Spleen (tissue), 11 donors: ENCODE measurements at regions not wholly inside any gene's neighbourhood (a gene's known extent, or its start where the extent isn't known, plus 50 kb on each side); places are given as distances from the start of the nearest gene placed in this dataset.

Experiments
- DNase-seq: peaks from one replicate; pipeline ENCODE4 v3.0.0-alpha.2; 2020
- H3K27ac ChIP-seq, 8 donors: fragments of 200-600 bp; sonication (generic) in 7 of 8; 1 replicate in 4 of 8; 2 replicates in 4 of 8; pipeline versions ENCODE4 v1.5.0 to v1.8.0; 2016 to 2021; ENCODE audit warnings: inconsistent platforms in 4 of 8, mild to moderate bottlenecking in 4 of 8, moderate library complexity in 1 of 8
- H3K27me3 ChIP-seq, 7 donors: fragments of 200-600 bp; sonication (generic) in 6 of 7; replicated peaks in 1 of 7; 1 replicate in 4 of 7; 2 replicates in 3 of 7; pipeline versions ENCODE4 v1.5.0 to v1.8.0; 2016 to 2021; ENCODE audit warnings: inconsistent platforms in 3 of 7, mild to moderate bottlenecking in 1 of 7
- H3K36me3 ChIP-seq, 6 donors: fragments of 200-600 bp; sonication (generic) in 5 of 6; 1 replicate in 4 of 6; 2 replicates in 2 of 6; pipeline versions ENCODE4 v1.5.0 to v1.8.0; 2016 to 2021; ENCODE audit warnings: inconsistent platforms in 2 of 6
- H3K4me1 ChIP-seq, 6 donors: fragments of 200-600 bp; sonication (generic) in 5 of 6; 1 replicate in 3 of 6; 2 replicates in 3 of 6; pipeline versions ENCODE4 v1.5.0 to v1.8.0; 2016 to 2021; ENCODE audit warnings: inconsistent platforms in 3 of 6
- H3K4me3 ChIP-seq, 8 donors: fragments of 200-600 bp; sonication (generic) in 7 of 8; 1 replicate in 4 of 8; 2 replicates in 4 of 8; pipeline versions ENCODE4 v1.5.0 to v1.8.0; 2016 to 2021; ENCODE audit warnings: inconsistent platforms in 4 of 8, mild to moderate bottlenecking in 4 of 8, moderate library complexity in 2 of 8
- H3K9me3 ChIP-seq, 8 donors: fragments of 200-600 bp; sonication (generic) in 7 of 8; 1 replicate in 4 of 8; 2 replicates in 4 of 8; pipeline versions ENCODE4 v1.5.0 to v1.8.0; 2016 to 2021; ENCODE audit warnings: inconsistent platforms in 4 of 8
- POLR2A ChIP-seq, 3 donors: fragments of 450-650 bp; IDR thresholded peaks; one replicate each; pipeline ENCODE4 v1.5.1; 2017; ENCODE audit warnings: antibody characterized with exemption in 3 of 3, mild to moderate bottlenecking in 1 of 3
- POLR2AphosphoS5 ChIP-seq, 3 donors: sonication (generic); formaldehyde crosslinking; IDR thresholded peaks; one replicate each; pipeline ENCODE4 v1.5.1; 2017; ENCODE audit warnings: antibody characterized with exemption in 3 of 3
- WGBS, 5 donors: extraction: QIAGEN DNeasy Blood & Tissue Kit in 3 of 5; methylation state at CpG; one replicate each; pipeline versions ENCODE4 v1.1.5 to v1.1.7; 2013 to 2018; 5-methylcytosine and 5-hydroxymethylcytosine counted together
- intact Hi-C: fragments of 100-400 bp; cut with DNase I; formaldehyde crosslinking; loops from one replicate; pipeline ENCODE4 v1.15.0; 2023; ENCODE audit warnings: low total_unique reads
- TF ChIP-seq, protein P1 (sequence below), 11 experiments: fragments of 200-600 bp in 7 of 11; fragments of 450-650 bp in 4 of 11; sonication (generic) in 4 of 11; IDR thresholded peaks in 8 of 11; conservative IDR thresholded peaks in 3 of 11; 1 replicate in 7 of 11; 2 replicates in 4 of 11; pipeline versions ENCODE4 v1.4.0 to v1.8.0; 2016 to 2021; ENCODE audit warnings: antibody characterized with exemption in 11 of 11, inconsistent platforms in 4 of 11, mild to moderate bottlenecking in 1 of 11
- donor health status: healthy with polysubstance abuse.
- donor health status: DM: no; HTN: no; CAD: no; lungs with moderate emphysema.
- donor health status: DM: no; HTN: no; CAD: no.
- donor health status: Bipolar disorder and iron deficiency.
- donor health status: healthy.
- donor health status: DM: no; HTN: no; CAD: no.
- donor health status: DM: yes; HTN: yes; CAD: no.

DNA sequence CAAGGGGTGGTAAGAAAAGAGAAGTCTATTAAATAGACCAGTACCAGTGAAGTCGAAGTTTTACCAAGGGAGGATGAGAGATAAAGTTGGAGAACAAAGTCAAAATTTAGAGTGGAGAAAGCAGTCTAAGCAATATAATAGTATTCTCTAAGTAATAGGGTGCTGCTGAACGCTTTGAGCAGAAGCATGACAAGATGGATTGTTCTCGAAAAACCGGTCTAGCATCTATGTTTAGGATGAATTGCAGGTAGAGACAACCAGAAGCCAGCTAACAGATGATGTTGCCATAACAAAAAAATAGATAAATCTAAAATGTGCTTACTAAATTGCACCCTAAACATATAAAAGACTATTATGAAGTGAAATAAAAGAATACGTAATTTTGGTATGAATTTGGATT, 237.0 kb downstream of the PRELID2 start:
- Histone ChIP-seq H3K27ac (no peak overlapping the region), H3K27me3 (no peaks in the 10 kb centered on the region), H3K4me3 (no peak overlapping the region), H3K4me1 (no peaks in the 10 kb centered on the region), H3K36me3 (no peaks in the 10 kb centered on the region), H3K9me3 (peaks cover 0 to 6% (median 0%) of the 10 kb centered on the region in 8 donors)
- intact Hi-C loops = no loop called here
- no peak for DNase-seq
- WGBS, 5 donors = 85 to 93% (median 91%) methylated on average over 5 of the region's 5 CpGs
- TF ChIP-seq POLR2AphosphoS5 (IDR thresholded peaks at IDR 0.05) (no peak), POLR2A (IDR thresholded peaks at IDR 0.05) (no peak)
- TF ChIP-seq, protein P1, sequence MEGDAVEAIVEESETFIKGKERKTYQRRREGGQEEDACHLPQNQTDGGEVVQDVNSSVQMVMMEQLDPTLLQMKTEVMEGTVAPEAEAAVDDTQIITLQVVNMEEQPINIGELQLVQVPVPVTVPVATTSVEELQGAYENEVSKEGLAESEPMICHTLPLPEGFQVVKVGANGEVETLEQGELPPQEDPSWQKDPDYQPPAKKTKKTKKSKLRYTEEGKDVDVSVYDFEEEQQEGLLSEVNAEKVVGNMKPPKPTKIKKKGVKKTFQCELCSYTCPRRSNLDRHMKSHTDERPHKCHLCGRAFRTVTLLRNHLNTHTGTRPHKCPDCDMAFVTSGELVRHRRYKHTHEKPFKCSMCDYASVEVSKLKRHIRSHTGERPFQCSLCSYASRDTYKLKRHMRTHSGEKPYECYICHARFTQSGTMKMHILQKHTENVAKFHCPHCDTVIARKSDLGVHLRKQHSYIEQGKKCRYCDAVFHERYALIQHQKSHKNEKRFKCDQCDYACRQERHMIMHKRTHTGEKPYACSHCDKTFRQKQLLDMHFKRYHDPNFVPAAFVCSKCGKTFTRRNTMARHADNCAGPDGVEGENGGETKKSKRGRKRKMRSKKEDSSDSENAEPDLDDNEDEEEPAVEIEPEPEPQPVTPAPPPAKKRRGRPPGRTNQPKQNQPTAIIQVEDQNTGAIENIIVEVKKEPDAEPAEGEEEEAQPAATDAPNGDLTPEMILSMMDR (IDR thresholded peaks at IDR 0.05 in 8 of 11, conservative IDR thresholded peaks at IDR 0.05 in 3 of 11) = no peak

DNA sequence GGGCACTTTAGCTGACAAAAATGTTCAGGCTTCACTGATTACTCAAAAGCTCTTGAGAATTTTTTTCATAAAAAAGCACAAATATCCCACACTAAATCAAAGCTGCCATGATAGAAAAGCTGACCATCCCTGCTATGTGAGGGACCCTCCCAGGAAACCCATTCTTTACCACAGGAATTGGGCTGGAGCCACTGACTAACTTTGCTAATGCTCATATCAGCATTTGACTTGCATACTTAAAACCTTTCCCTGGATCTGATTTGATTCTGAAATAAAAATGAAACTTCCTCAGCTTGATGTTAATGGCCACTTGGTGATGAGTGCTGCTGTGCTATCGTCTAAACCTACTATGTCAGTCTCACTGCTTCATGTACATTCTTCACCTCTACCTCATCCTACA, 243.6 kb downstream of the PRELID2 start:
- no peak for DNase-seq
- Histone ChIP-seq H3K27me3 (no peaks in the 10 kb centered on the region), H3K4me1 (no peaks in the 10 kb centered on the region), H3K36me3 (no peaks in the 10 kb centered on the region), H3K4me3 (no peak overlapping the region), H3K9me3 (no peaks in the 10 kb centered on the region), H3K27ac (no peak overlapping the region)
- intact Hi-C loops = no loop called here
- 85 to 100% (median 90%) methylated on average over 1 of the region's 1 CpG for WGBS, 5 donors
- TF ChIP-seq POLR2AphosphoS5 (IDR thresholded peaks at IDR 0.05) (no peak), POLR2A (IDR thresholded peaks at IDR 0.05) (no peak)
- TF ChIP-seq, protein P1 (IDR thresholded peaks at IDR 0.05 in 8 of 11, conservative IDR thresholded peaks at IDR 0.05 in 3 of 11) = no peak

DNA sequence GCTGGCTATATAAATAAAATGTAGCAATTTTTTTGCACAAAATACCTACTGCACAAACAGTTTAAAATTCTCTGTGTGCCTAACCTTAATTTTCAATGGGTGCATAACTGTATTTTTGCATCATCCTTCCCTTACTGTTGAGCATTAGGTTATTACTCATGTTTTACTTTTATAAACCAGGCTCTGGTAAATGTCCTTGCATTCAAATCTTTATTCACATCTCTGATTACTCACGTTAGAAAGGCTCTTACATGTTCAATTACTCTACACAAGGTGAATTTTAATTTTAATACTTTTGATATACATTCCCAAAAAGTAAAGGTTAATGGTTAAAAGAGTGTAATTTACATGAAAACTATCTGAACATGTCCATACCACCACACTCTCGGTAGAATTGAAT, 246.1 kb downstream of the PRELID2 start:
- no peak overlapping the region for H3K27ac ChIP-seq
- intact Hi-C loops = no loop called here
- H3K4me1 ChIP-seq = no peaks in the 10 kb centered on the region
- peaks cover 0 to 4% (median under 1%) of the 10 kb centered on the region in 8 donors for H3K9me3 ChIP-seq
- H3K36me3 ChIP-seq = no peaks in the 10 kb centered on the region
- TF ChIP-seq, protein P1 (IDR thresholded peaks at IDR 0.05 in 8 of 11, conservative IDR thresholded peaks at IDR 0.05 in 3 of 11) = no peak
- TF ChIP-seq POLR2AphosphoS5 (IDR thresholded peaks at IDR 0.05) (no peak), POLR2A (IDR thresholded peaks at IDR 0.05) (no peak)
- H3K27me3 ChIP-seq = no peaks in the 10 kb centered on the region
- no peak overlapping the region for H3K4me3 ChIP-seq
- DNase-seq = no peak
- 80 to 89% (median 84%) methylated on average over 2 of the region's 2 CpGs for WGBS, 5 donors

DNA sequence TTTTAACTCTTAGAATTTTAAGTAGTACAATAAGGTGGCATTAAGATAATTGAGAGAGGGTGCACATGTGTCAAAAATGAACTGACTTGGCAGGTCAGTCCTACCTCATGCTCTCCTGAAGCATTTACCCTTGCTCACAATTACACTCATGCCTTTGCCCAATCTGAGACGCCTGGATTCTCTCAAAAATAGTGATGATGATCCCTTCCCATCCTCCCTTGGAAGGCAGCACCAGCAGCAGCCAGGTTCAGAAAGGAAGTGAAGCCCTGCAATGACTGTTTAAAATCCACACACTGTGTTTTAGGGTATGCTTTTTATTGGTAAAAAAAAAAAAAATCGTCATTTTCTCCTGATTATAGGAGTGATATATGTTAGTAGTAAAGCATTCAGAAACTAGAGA, 246.6 kb downstream of the PRELID2 start:
- intact Hi-C loops = no loop called here
- TF ChIP-seq POLR2AphosphoS5 (IDR thresholded peaks at IDR 0.05) (no peak), POLR2A (IDR thresholded peaks at IDR 0.05) (no peak)

DNA sequence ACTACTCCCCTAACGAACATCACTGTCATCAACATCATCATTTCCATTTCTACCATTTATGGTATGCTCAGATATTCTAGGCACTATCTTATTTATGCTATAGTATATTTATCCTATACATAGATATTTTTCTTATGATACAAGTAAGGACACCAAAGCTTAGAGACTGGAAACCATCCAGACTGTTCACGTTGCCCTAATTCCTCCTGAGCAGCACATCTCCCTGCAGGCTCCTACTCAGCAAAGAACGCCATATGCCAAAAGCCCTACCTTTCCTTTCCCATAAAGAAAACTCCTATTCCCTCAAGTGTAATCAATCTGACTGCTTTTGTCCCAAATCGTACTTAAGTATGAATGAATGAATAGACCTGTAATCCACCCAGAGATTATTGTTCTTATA, 247.0 kb downstream of the PRELID2 start:
- no peaks in the 10 kb centered on the region for H3K36me3 ChIP-seq
- intact Hi-C loops = no loop called here
- no peaks in the 10 kb centered on the region for H3K4me1 ChIP-seq
- no peak overlapping the region for H3K4me3 ChIP-seq
- DNase-seq = no peak
- peaks cover 0 to 14% (median 4%) of the 10 kb centered on the region in 8 donors for H3K9me3 ChIP-seq
- TF ChIP-seq POLR2A (IDR thresholded peaks at IDR 0.05) = no peak
- TF ChIP-seq, protein P1 (IDR thresholded peaks at IDR 0.05 in 8 of 11, conservative IDR thresholded peaks at IDR 0.05 in 3 of 11) = no peak
- no peaks in the 10 kb centered on the region for H3K27me3 ChIP-seq
- H3K27ac ChIP-seq = no peak overlapping the region
- WGBS, 5 donors = 76 to 90% (median 84%) methylated on average over 4 of the region's 4 CpGs

More for the DNA sequence above, 246.6 kb downstream of the PRELID2 start:
- H3K27ac ChIP-seq = no peak overlapping the region
- WGBS, 5 donors = 66 to 78% (median 69%) methylated on average over 2 of the region's 2 CpGs
- H3K36me3 ChIP-seq = no peaks in the 10 kb centered on the region
- no peak overlapping the region for H3K4me3 ChIP-seq
- DNase-seq = no peak
- H3K9me3 ChIP-seq = peaks cover 0 to 9% (median 3%) of the 10 kb centered on the region in 8 donors
- H3K4me1 ChIP-seq = no peaks in the 10 kb centered on the region
- no peaks in the 10 kb centered on the region for H3K27me3 ChIP-seq
